H9 (cell line): ENCODE measurements at regions not wholly inside any gene's neighbourhood (a gene's known extent, or its start where the extent isn't known, plus 50 kb on each side); places are given as distances from the start of the nearest gene placed in this dataset.

ENCODE experiments used
- DNase-seq: peaks from one replicate; pipeline ENCODE4 v3.0.0-alpha.2; 2017
- H2AFZ ChIP-seq: one replicate; pipeline ENCODE4 v1.6.1; 2013; ENCODE audit warnings: mild to moderate bottlenecking, low read length, control low read depth, moderate library complexity
- H2AK5ac ChIP-seq: 2 replicates; pipeline ENCODE4 v1.6.1; 2013; ENCODE audit warnings: low read length, control low read depth, mixed read lengths; ENCODE audit not compliant: insufficient read length
- H2BK120ac ChIP-seq: one replicate; pipeline ENCODE4 v1.6.1; 2013; ENCODE audit warnings: low read depth, mild to moderate bottlenecking, low read length, control low read depth, inconsistent platforms; ENCODE audit not compliant: poor library complexity, severe bottlenecking
- H2BK12ac ChIP-seq: 2 replicates; pipeline ENCODE4 v1.6.1; 2013; ENCODE audit warnings: low read length, control low read depth, mixed read lengths, low read depth; ENCODE audit not compliant: insufficient read length
- H2BK15ac ChIP-seq: 2 replicates; pipeline ENCODE4 v1.6.1; 2013; ENCODE audit warnings: low read depth, low read length, control low read depth
- H2BK20ac ChIP-seq: one replicate; pipeline ENCODE4 v1.6.1; 2013; ENCODE audit warnings: low read depth, mild to moderate bottlenecking, low read length, control low read depth, inconsistent platforms; ENCODE audit not compliant: poor library complexity, severe bottlenecking
- H2BK5ac ChIP-seq: 2 replicates; pipeline ENCODE4 v1.6.1; 2013; ENCODE audit warnings: low read length, control low read depth, mixed read lengths; ENCODE audit not compliant: insufficient read length
- H3K14ac ChIP-seq: 2 replicates; pipeline ENCODE4 v1.6.1; 2013; ENCODE audit warnings: low read length, control low read depth; ENCODE audit not compliant: insufficient read depth
- H3K18ac ChIP-seq: 2 replicates; pipeline ENCODE4 v1.6.1; 2013; ENCODE audit warnings: low read depth, mild to moderate bottlenecking, mixed read lengths, low read length, control low read depth; ENCODE audit not compliant: insufficient read length
- H3K23ac ChIP-seq: 2 replicates; pipeline ENCODE4 v1.6.1; 2013; ENCODE audit warnings: low read length, control low read depth, mixed read lengths, low read depth; ENCODE audit not compliant: insufficient read length
- H3K23me2 ChIP-seq: 2 replicates; pipeline ENCODE4 v1.6.1; 2013; ENCODE audit warnings: low read depth, mild to moderate bottlenecking, mixed read lengths, low read length, control low read depth; ENCODE audit not compliant: insufficient read length, poor library complexity, severe bottlenecking
- H3K27ac ChIP-seq: 2 replicates; pipeline ENCODE4 v1.5.1; 2013; ENCODE audit warnings: low read length, control low read depth, mixed read lengths, low read depth; ENCODE audit not compliant: insufficient read length
- H3K27me3 ChIP-seq: 2 replicates; pipeline ENCODE4 v1.6.1; 2013; ENCODE audit warnings: low read length, control low read depth, inconsistent platforms; ENCODE audit not compliant: insufficient read depth
- H3K4ac ChIP-seq: 2 replicates; pipeline ENCODE4 v1.6.1; 2013; ENCODE audit warnings: low read depth, mild to moderate bottlenecking, control low read depth, inconsistent platforms, low read length, moderate library complexity
- H3K4me1 ChIP-seq: 2 replicates; pipeline ENCODE4 v1.6.1; 2013; ENCODE audit warnings: low read length, control low read depth, inconsistent platforms; ENCODE audit not compliant: insufficient read depth
- H3K4me2 ChIP-seq: 2 replicates; pipeline ENCODE4 v1.6.1; 2013; ENCODE audit warnings: low read length, control low read depth, mixed read lengths; ENCODE audit not compliant: insufficient read length, insufficient read depth
- H3K56ac ChIP-seq: 2 replicates; pipeline ENCODE4 v1.6.1; 2013; ENCODE audit warnings: low read depth, mild to moderate bottlenecking, mixed read lengths, low read length, control low read depth; ENCODE audit not compliant: insufficient read length
- H3K79me1 ChIP-seq: 2 replicates; pipeline ENCODE4 v1.6.1; 2013; ENCODE audit warnings: low read depth, mild to moderate bottlenecking, moderate library complexity, low read length, control low read depth, inconsistent platforms; ENCODE audit not compliant: insufficient read depth, poor library complexity, severe bottlenecking
- H3K79me2 ChIP-seq: 2 replicates; pipeline ENCODE4 v1.6.1; 2013; ENCODE audit warnings: low read length, control low read depth, inconsistent platforms; ENCODE audit not compliant: insufficient read depth
- H3K9ac ChIP-seq: 2 replicates; pipeline ENCODE4 v1.6.1; 2013; ENCODE audit warnings: low read length, control low read depth, mixed read lengths; ENCODE audit not compliant: insufficient read length; ENCODE audit errors: extremely low read depth
- H3K9me3 ChIP-seq: one replicate; pipeline ENCODE4 v1.6.1; 2013; ENCODE audit warnings: low read depth, low read length, inconsistent platforms; ENCODE audit not compliant: control insufficient read depth
- H3T11ph ChIP-seq: one replicate; pipeline ENCODE4 v1.6.1; 2013; ENCODE audit warnings: mild to moderate bottlenecking, low read length, control low read depth, inconsistent platforms
- H4K20me1 ChIP-seq: one replicate; pipeline ENCODE4 v1.6.1; 2013; ENCODE audit not compliant: control insufficient read depth, insufficient read length, insufficient read depth
- H4K5ac ChIP-seq: 2 replicates; pipeline ENCODE4 v1.6.1; 2013; ENCODE audit warnings: low read depth, mild to moderate bottlenecking, mixed read lengths, low read length, control low read depth; ENCODE audit not compliant: insufficient read length
- H4K8ac ChIP-seq: replicated peaks from 2 replicates; pipeline ENCODE4 v1.6.1; 2013; ENCODE audit warnings: low read length, control low read depth, mixed read lengths, low read depth; ENCODE audit not compliant: insufficient read length
- H4K91ac ChIP-seq: 2 replicates; pipeline ENCODE4 v1.6.1; 2013; ENCODE audit warnings: low read depth, mild to moderate bottlenecking, moderate library complexity, mixed read lengths, low read length, control low read depth; ENCODE audit not compliant: insufficient read length
- H3K27ac Mint-ChIP-seq, 3 experiments: 2 replicates in 2 of 3; 3 replicates in 1 of 3; pipeline ENCODE4 v1.8.0; 2020 to 2021; ENCODE audit warnings: mixed read lengths in 3 of 3, mild to moderate bottlenecking in 1 of 3, moderate library complexity in 1 of 3
- H3K27me3 Mint-ChIP-seq: 2 replicates; pipeline ENCODE4 v1.8.0; 2021; ENCODE audit warnings: low read depth, mild to moderate bottlenecking, moderate library complexity, mixed read lengths
- H3K36me3 Mint-ChIP-seq, 3 experiments: 2 replicates in 2 of 3; 3 replicates in 1 of 3; pipeline ENCODE4 v1.8.0; 2020 to 2021; ENCODE audit warnings: low read depth in 3 of 3, mixed read lengths in 3 of 3; ENCODE audit not compliant: insufficient read depth in 1 of 3
- H3K4me1 Mint-ChIP-seq, 2 experiments: 2 replicates each; pipeline ENCODE4 v1.8.0; 2020; ENCODE audit warnings: mixed read lengths in 2 of 2
- H3K4me3 Mint-ChIP-seq, 2 experiments: 2 replicates in 1 of 2; 3 replicates in 1 of 2; pipeline ENCODE4 v1.8.0; 2020 to 2021; ENCODE audit warnings: mild to moderate bottlenecking in 2 of 2, mixed read lengths in 2 of 2, moderate library complexity in 1 of 2
- H3K9me3 Mint-ChIP-seq, 2 experiments: 2 replicates in 1 of 2; 3 replicates in 1 of 2; pipeline ENCODE4 v1.8.0; 2020; ENCODE audit warnings: mild to moderate bottlenecking in 2 of 2, mixed read lengths in 2 of 2, moderate library complexity in 1 of 2
- WGBS: extraction: QIAGEN DNeasy Blood & Tissue Kit; methylation state at CpG from one replicate; pipeline ENCODE4 v1.1.7; 2013; ENCODE audit warnings: missing lambda C conversion rate, low lambda C conversion rate, mixed read lengths; ENCODE audit not compliant: insufficient read length; ENCODE audit errors: extremely low coverage; 5-methylcytosine and 5-hydroxymethylcytosine counted together
- TF ChIP-seq, protein P1 (sequence below): fragments of 200-600 bp; sonication (generic); conservative IDR thresholded peaks from 3 replicates; pipeline ENCODE4 v1.8.0; 2021; ENCODE audit warnings: antibody characterized with exemption, mild to moderate bottlenecking

DNA sequence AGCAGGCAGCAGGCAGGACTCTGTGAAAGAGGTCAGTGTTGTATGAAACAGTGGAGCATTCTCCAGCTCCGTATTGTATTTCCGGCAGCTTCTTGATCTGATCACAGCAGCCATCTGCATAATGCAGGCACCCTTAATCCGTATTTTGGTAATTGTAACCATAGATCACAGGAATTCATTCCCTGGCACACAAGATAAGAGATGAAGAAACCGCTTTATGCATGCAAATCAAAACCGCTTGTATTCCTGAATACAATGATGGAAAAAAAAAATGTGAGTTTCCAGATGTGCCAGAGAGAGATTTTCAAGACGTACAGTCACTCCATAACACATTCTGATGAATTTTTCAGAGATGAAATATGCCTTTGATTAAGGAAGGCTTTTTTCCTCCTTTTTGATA, 221.3 kb downstream of the ACKR3 start:
- no peak overlapping the region for H3T11ph ChIP-seq
- H3K9ac ChIP-seq = no peak overlapping the region
- no peaks in the 10 kb centered on the region for H3K4me1 ChIP-seq
- TF ChIP-seq, protein P1, sequence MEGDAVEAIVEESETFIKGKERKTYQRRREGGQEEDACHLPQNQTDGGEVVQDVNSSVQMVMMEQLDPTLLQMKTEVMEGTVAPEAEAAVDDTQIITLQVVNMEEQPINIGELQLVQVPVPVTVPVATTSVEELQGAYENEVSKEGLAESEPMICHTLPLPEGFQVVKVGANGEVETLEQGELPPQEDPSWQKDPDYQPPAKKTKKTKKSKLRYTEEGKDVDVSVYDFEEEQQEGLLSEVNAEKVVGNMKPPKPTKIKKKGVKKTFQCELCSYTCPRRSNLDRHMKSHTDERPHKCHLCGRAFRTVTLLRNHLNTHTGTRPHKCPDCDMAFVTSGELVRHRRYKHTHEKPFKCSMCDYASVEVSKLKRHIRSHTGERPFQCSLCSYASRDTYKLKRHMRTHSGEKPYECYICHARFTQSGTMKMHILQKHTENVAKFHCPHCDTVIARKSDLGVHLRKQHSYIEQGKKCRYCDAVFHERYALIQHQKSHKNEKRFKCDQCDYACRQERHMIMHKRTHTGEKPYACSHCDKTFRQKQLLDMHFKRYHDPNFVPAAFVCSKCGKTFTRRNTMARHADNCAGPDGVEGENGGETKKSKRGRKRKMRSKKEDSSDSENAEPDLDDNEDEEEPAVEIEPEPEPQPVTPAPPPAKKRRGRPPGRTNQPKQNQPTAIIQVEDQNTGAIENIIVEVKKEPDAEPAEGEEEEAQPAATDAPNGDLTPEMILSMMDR = no peak
- H2BK120ac ChIP-seq = no peak overlapping the region
- H3K56ac ChIP-seq = no peak overlapping the region
- no peak overlapping the region for H2BK5ac ChIP-seq
- no peak overlapping the region for H3K18ac ChIP-seq
- no CpG with 5 or more reads among the region's 6 CpGs for WGBS
- no peak for DNase-seq
- H3K14ac ChIP-seq = no peak overlapping the region
- H4K20me1 ChIP-seq = no peaks in the 10 kb centered on the region
- H3K9me3 Mint-ChIP-seq = peaks cover 2 to 3% of the 10 kb centered on the region in 2 experiments; a peak in 4 of 5 replicates
- H3K27ac Mint-ChIP-seq = peak overlapping the region in 1 of 3 experiments; percentile 51; a peak in 1 of 7 replicates
- no peak overlapping the region for H4K91ac ChIP-seq
- no peaks in the 10 kb centered on the region for H3K27me3 ChIP-seq
- H2AK5ac ChIP-seq = no peak overlapping the region
- H4K8ac ChIP-seq = no peak overlapping the region
- no peak overlapping the region for H2BK20ac ChIP-seq
- no peak overlapping the region for H3K23ac ChIP-seq
- H2AFZ ChIP-seq = no peak overlapping the region
- H3K23me2 ChIP-seq = no peaks in the 10 kb centered on the region
- H4K5ac ChIP-seq = no peak overlapping the region
- H3K4me1 Mint-ChIP-seq = peaks cover 8 to 12% of the 10 kb centered on the region in 2 experiments; a peak in 3 of 4 replicates
- no peak overlapping the region for H3K4me2 ChIP-seq
- H3K79me1 ChIP-seq = no peaks in the 10 kb centered on the region
- no peak overlapping the region for H2BK15ac ChIP-seq
- peaks cover 10% of the 10 kb centered on the region for H3K27me3 Mint-ChIP-seq
- H3K27ac ChIP-seq = no peak overlapping the region
- no peak overlapping the region for H3K4me3 Mint-ChIP-seq
- H3K4ac ChIP-seq = no peak overlapping the region
- peaks cover 0 to 4% (median 0%) of the 10 kb centered on the region in 3 experiments; a peak in 1 of 7 replicates for H3K36me3 Mint-ChIP-seq
- no peaks in the 10 kb centered on the region for H3K79me2 ChIP-seq
- H3K9me3 ChIP-seq = no peaks in the 10 kb centered on the region
- no peak overlapping the region for H2BK12ac ChIP-seq
